ENCODE measurements at regions not wholly inside any gene's neighbourhood (a gene's known extent, or its start where the extent isn't known, plus 50 kb on each side); places are given as distances from the start of the nearest gene placed in this dataset.
"Not testable (repeated sequence)": the region's sequence is repeated elsewhere in the genome, so short reads cannot be mapped to it uniquely, and the experiment has no call there.

DNA sequence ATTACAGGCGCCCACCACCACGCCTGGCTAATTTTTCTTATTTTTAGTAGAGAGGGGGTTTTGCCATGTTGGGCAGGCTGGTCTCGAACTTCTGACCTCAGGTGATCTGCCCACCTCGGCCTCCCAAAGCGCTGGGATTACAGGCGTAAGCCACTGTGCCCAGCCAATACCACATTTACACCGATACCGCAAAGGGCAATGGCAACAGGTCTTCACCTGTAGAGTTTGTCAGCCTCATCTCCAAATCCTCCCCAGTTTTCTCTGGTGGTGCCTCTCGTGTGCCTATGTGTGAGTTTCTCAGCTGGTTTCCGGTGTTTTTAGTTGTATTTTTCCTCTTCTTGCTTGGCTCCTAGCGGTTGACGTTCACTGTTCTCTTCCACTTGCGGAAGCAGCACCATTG lies 52.0 kb upstream of the LYZL1 start:
- DNase-seq = not testable (repeated sequence)

GRCh38 chr10:29237786-29238185 lies 51.1 kb upstream of the LYZL1 start:
- DNase-seq = no peak

GRCh38 chr10:29238523-29239135 lies 50.2 kb upstream of the LYZL1 start:
- no peak for DNase-seq

Measured in CD4-positive, alpha-beta T cell treated with Interleukin-4 for 4 hours (primary cell).